DOHH2 (cell line): ENCODE measurements at regions not wholly inside any gene's neighbourhood (a gene's known extent, or its start where the extent isn't known, plus 50 kb on each side); places are given as distances from the start of the nearest gene placed in this dataset.

Experiments used
- EZH2phosphoT487 ChIP-seq: fragments of 200-600 bp; sonication (generic); IDR thresholded peaks from 2 replicates; pipeline ENCODE4 v1.6.1; 2017; ENCODE audit warnings: borderline replicate concordance, mild to moderate bottlenecking, antibody characterized with exemption, low read length, moderate library complexity, mixed read lengths
- TF ChIP-seq, protein P1 (sequence below): fragments of 200-600 bp; sonication (generic); IDR thresholded peaks from one replicate; pipeline ENCODE4 v1.5.1; 2014; ENCODE audit warnings: antibody characterized with exemption, mild to moderate bottlenecking, low read depth, low read length; ENCODE audit not compliant: poor library complexity, severe bottlenecking

DNA sequence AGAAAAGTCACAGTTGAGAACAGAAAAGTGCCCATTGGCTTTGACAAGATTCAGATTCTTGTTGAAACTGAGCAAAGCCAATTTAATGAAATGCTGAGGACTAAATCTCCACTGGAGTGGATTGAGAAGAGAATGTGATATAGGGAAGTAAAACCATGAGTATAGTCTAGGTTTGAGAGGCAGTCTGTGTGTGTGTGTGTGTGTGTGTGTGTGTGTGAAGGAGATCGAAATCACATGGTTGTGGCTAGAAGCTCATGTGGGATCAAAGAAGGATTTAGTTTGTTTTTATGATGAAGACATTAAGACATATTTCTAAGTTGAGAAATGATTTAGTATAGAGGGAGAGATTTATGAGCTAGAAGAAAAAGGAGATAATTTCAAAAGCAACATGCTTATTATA, 275.7 kb upstream of the DAB2 start:
- TF ChIP-seq, protein P1, sequence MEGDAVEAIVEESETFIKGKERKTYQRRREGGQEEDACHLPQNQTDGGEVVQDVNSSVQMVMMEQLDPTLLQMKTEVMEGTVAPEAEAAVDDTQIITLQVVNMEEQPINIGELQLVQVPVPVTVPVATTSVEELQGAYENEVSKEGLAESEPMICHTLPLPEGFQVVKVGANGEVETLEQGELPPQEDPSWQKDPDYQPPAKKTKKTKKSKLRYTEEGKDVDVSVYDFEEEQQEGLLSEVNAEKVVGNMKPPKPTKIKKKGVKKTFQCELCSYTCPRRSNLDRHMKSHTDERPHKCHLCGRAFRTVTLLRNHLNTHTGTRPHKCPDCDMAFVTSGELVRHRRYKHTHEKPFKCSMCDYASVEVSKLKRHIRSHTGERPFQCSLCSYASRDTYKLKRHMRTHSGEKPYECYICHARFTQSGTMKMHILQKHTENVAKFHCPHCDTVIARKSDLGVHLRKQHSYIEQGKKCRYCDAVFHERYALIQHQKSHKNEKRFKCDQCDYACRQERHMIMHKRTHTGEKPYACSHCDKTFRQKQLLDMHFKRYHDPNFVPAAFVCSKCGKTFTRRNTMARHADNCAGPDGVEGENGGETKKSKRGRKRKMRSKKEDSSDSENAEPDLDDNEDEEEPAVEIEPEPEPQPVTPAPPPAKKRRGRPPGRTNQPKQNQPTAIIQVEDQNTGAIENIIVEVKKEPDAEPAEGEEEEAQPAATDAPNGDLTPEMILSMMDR, result no peak
- no peak for TF ChIP-seq EZH2phosphoT487
